Naive B cell (primary cell): ENCODE measurements at regions not wholly inside any gene's neighbourhood (a gene's known extent, or its start where the extent isn't known, plus 50 kb on each side); places are given as distances from the start of the nearest gene placed in this dataset.
"Not testable (repeated sequence)": the region's sequence is repeated elsewhere in the genome, so short reads cannot be mapped to it uniquely, and the experiment has no call there.

Experiments used
- ATAC-seq, 2 donors: fragments of 150-1000 bp; cut with Tn5 transposase; 2 replicates each; pipeline ENCODE4 v1.10.0; 2021; ENCODE audit warnings: low read depth in 2 of 2, mild to moderate bottlenecking in 2 of 2, moderate library complexity in 2 of 2
- DNase-seq: peaks from one replicate; pipeline ENCODE4 v3.0.0; 2022
- H3K27ac Mint-ChIP-seq, 6 donors: one replicate each; pipeline ENCODE4 v1.8.0; 2020 to 2022; ENCODE audit warnings: mild to moderate bottlenecking in 6 of 6, mixed read lengths in 6 of 6, moderate library complexity in 5 of 6, inconsistent platforms in 2 of 6
- H3K27me3 Mint-ChIP-seq, 3 donors: one replicate each; pipeline ENCODE4 v1.8.0; 2021 to 2022; ENCODE audit warnings: mixed read lengths in 3 of 3, mild to moderate bottlenecking in 1 of 3
- H3K36me3 Mint-ChIP-seq, 2 donors: one replicate each; pipeline ENCODE4 v1.8.0; 2020 to 2022; ENCODE audit warnings: mixed read lengths in 2 of 2, inconsistent platforms in 1 of 2, mild to moderate bottlenecking in 1 of 2
- H3K4me1 Mint-ChIP-seq, 3 donors: one replicate each; pipeline ENCODE4 v1.8.0; 2020 to 2022; ENCODE audit warnings: mixed read lengths in 3 of 3, inconsistent platforms in 1 of 3, mild to moderate bottlenecking in 1 of 3, moderate library complexity in 1 of 3
- H3K4me3 Mint-ChIP-seq, 8 donors: one replicate each; pipeline ENCODE4 v1.8.0; 2020 to 2022; ENCODE audit warnings: mild to moderate bottlenecking in 8 of 8, mixed read lengths in 8 of 8, moderate library complexity in 8 of 8, inconsistent platforms in 2 of 8
- H3K9me3 Mint-ChIP-seq, 7 donors: one replicate each; pipeline ENCODE4 v1.8.0; 2020 to 2022; ENCODE audit warnings: mixed read lengths in 7 of 7, mild to moderate bottlenecking in 5 of 7, inconsistent platforms in 2 of 7, moderate library complexity in 1 of 7

- Mint-ChIP-seq H3K4me1 (no peaks in the 10 kb centered on the region), H3K36me3 (no peaks in the 10 kb centered on the region), H3K27me3 (no peaks in the 10 kb centered on the region), H3K4me3 (no peak overlapping the region), H3K9me3 (peaks cover 8 to 29% (median 12%) of the 10 kb centered on the region in 7 donors), H3K27ac (no peak overlapping the region)
- DNase-seq (no peak), ATAC-seq (no peak)
Observed at GRCh38 chr10:64896582-64896981, 1375.4 kb downstream of the REEP3 start.

GRCh38 chr10:64906311-64906710 is 1385.1 kb downstream of the REEP3 start:
- not testable (repeated sequence) for H3K9me3 Mint-ChIP-seq, H3K27me3 Mint-ChIP-seq, H3K4me3 Mint-ChIP-seq, ATAC-seq, DNase-seq, H3K27ac Mint-ChIP-seq, H3K4me1 Mint-ChIP-seq, H3K36me3 Mint-ChIP-seq

- not testable (repeated sequence) for H3K36me3 Mint-ChIP-seq, H3K27ac Mint-ChIP-seq, H3K27me3 Mint-ChIP-seq, H3K4me3 Mint-ChIP-seq, DNase-seq, ATAC-seq, H3K4me1 Mint-ChIP-seq
- H3K9me3 Mint-ChIP-seq, result peaks cover 0 to 29% (median 11%) of the 10 kb centered on the region in 7 donors
Observed at GRCh38 chr10:64924306-64924705, 1403.1 kb downstream of the REEP3 start.

- DNase-seq, result no peak
- H3K4me1 Mint-ChIP-seq, result no peaks in the 10 kb centered on the region
- H3K36me3 Mint-ChIP-seq, result no peaks in the 10 kb centered on the region
- H3K27me3 Mint-ChIP-seq, result no peaks in the 10 kb centered on the region
- H3K9me3 Mint-ChIP-seq, result peaks cover 4 to 25% (median 6%) of the 10 kb centered on the region in 7 donors
- no peak overlapping the region for H3K4me3 Mint-ChIP-seq
- no peak for ATAC-seq
- H3K27ac Mint-ChIP-seq, result no peak overlapping the region
Observed at GRCh38 chr10:64952042-64952441, 1430.8 kb downstream of the REEP3 start.

- H3K27me3 Mint-ChIP-seq, result no peaks in the 10 kb centered on the region
- ATAC-seq (no peak), DNase-seq (no peak)
- no peak overlapping the region for H3K4me3 Mint-ChIP-seq
- H3K36me3 Mint-ChIP-seq, result no peaks in the 10 kb centered on the region
- no peak overlapping the region for H3K27ac Mint-ChIP-seq
- peaks cover 0 to 19% (median 5%) of the 10 kb centered on the region in 7 donors for H3K9me3 Mint-ChIP-seq
- H3K4me1 Mint-ChIP-seq, result no peaks in the 10 kb centered on the region
Observed at GRCh38 chr10:64956441-64956840, 1435.2 kb downstream of the REEP3 start.

GRCh38 chr10:64959116-64959515 is 1437.9 kb downstream of the REEP3 start:
- Mint-ChIP-seq H3K27me3 (no peaks in the 10 kb centered on the region), H3K27ac (no peak overlapping the region)

GRCh38 chr10:64959883-64960282 is 1438.7 kb downstream of the REEP3 start:
- ATAC-seq (no peak), DNase-seq (no peak)
- Mint-ChIP-seq H3K27me3 (no peaks in the 10 kb centered on the region), H3K4me1 (no peaks in the 10 kb centered on the region), H3K9me3 (peaks cover 0 to 6% (median 0%) of the 10 kb centered on the region in 7 donors), H3K36me3 (no peaks in the 10 kb centered on the region), H3K4me3 (no peak overlapping the region), H3K27ac (no peak overlapping the region)

More at GRCh38 chr10:64959116-64959515, 1437.9 kb downstream of the REEP3 start:
- Mint-ChIP-seq H3K4me1 (no peaks in the 10 kb centered on the region), H3K9me3 (peaks cover 0 to 5% (median 4%) of the 10 kb centered on the region in 7 donors), H3K4me3 (no peak overlapping the region), H3K36me3 (no peaks in the 10 kb centered on the region)
- DNase-seq (no peak), ATAC-seq (no peak)

- no peak for DNase-seq
- no peak overlapping the region for H3K27ac Mint-ChIP-seq
- ATAC-seq, result no peak
- H3K9me3 Mint-ChIP-seq, result peaks cover 0 to 2% (median 0%) of the 10 kb centered on the region in 7 donors
- H3K36me3 Mint-ChIP-seq, result no peaks in the 10 kb centered on the region
- H3K4me1 Mint-ChIP-seq, result no peaks in the 10 kb centered on the region
- H3K27me3 Mint-ChIP-seq, result no peaks in the 10 kb centered on the region
- H3K4me3 Mint-ChIP-seq, result no peak overlapping the region
Observed at GRCh38 chr10:64973391-64973790, 1452.2 kb downstream of the REEP3 start.

GRCh38 chr10:64976150-64976549 is 1454.9 kb downstream of the REEP3 start:
- no peak overlapping the region for H3K27ac Mint-ChIP-seq
- H3K27me3 Mint-ChIP-seq, result no peaks in the 10 kb centered on the region
- ATAC-seq (no peak), DNase-seq (no peak)
- H3K4me3 Mint-ChIP-seq, result no peak overlapping the region
- H3K36me3 Mint-ChIP-seq, result no peaks in the 10 kb centered on the region
- H3K4me1 Mint-ChIP-seq, result no peaks in the 10 kb centered on the region
- peaks cover 0 to 3% (median 0%) of the 10 kb centered on the region in 7 donors for H3K9me3 Mint-ChIP-seq

GRCh38 chr10:64977915-64978314 is 1456.7 kb downstream of the REEP3 start:
- DNase-seq, result no peak
- no peaks in the 10 kb centered on the region for H3K36me3 Mint-ChIP-seq
- ATAC-seq, result no peak
- peaks cover 0 to 3% (median 0%) of the 10 kb centered on the region in 7 donors for H3K9me3 Mint-ChIP-seq
- H3K27ac Mint-ChIP-seq, result no peak overlapping the region
- H3K4me3 Mint-ChIP-seq, result no peak overlapping the region
- no peaks in the 10 kb centered on the region for H3K27me3 Mint-ChIP-seq
- no peaks in the 10 kb centered on the region for H3K4me1 Mint-ChIP-seq

GRCh38 chr10:64996886-64997285 is 1475.7 kb downstream of the REEP3 start:
- no peak for DNase-seq
- no peak for ATAC-seq
- Mint-ChIP-seq H3K36me3 (no peaks in the 10 kb centered on the region), H3K27ac (no peak overlapping the region), H3K4me3 (no peak overlapping the region), H3K4me1 (no peaks in the 10 kb centered on the region), H3K9me3 (peaks cover 0 to 6% (median 2%) of the 10 kb centered on the region in 7 donors), H3K27me3 (no peaks in the 10 kb centered on the region)

GRCh38 chr10:65010845-65011244 is 1489.6 kb downstream of the REEP3 start:
- Mint-ChIP-seq H3K4me1 (no peaks in the 10 kb centered on the region), H3K9me3 (peaks cover 0 to 12% (median 0%) of the 10 kb centered on the region in 7 donors), H3K27me3 (no peaks in the 10 kb centered on the region), H3K27ac (no peak overlapping the region), H3K4me3 (no peak overlapping the region), H3K36me3 (no peaks in the 10 kb centered on the region)
- no peak for ATAC-seq
- no peak for DNase-seq

- Mint-ChIP-seq H3K9me3 (peaks cover 0 to 17% (median 3%) of the 10 kb centered on the region in 7 donors), H3K4me3 (no peak overlapping the region), H3K36me3 (no peaks in the 10 kb centered on the region), H3K4me1 (no peaks in the 10 kb centered on the region), H3K27ac (no peak overlapping the region), H3K27me3 (no peaks in the 10 kb centered on the region)
- DNase-seq (no peak), ATAC-seq (no peak)
Observed at GRCh38 chr10:65017523-65017922, 1496.3 kb downstream of the REEP3 start.

- H3K27me3 Mint-ChIP-seq, result no peaks in the 10 kb centered on the region
- H3K36me3 Mint-ChIP-seq, result no peaks in the 10 kb centered on the region
- no peak overlapping the region for H3K4me3 Mint-ChIP-seq
- no peaks in the 10 kb centered on the region for H3K4me1 Mint-ChIP-seq
- no peak overlapping the region for H3K27ac Mint-ChIP-seq
- no peak for ATAC-seq
- peaks cover 0 to 12% (median 5%) of the 10 kb centered on the region in 7 donors for H3K9me3 Mint-ChIP-seq
- DNase-seq, result no peak
Observed at GRCh38 chr10:65024886-65025285, 1503.7 kb downstream of the REEP3 start.

- Mint-ChIP-seq H3K27me3 (no peaks in the 10 kb centered on the region), H3K36me3 (no peaks in the 10 kb centered on the region), H3K4me3 (no peak overlapping the region), H3K9me3 (peaks cover 4 to 10% (median 5%) of the 10 kb centered on the region in 7 donors), H3K4me1 (no peaks in the 10 kb centered on the region), H3K27ac (no peak overlapping the region)
- DNase-seq (no peak), ATAC-seq (no peak)
Observed at GRCh38 chr10:65030263-65030662, 1509.1 kb downstream of the REEP3 start.
